ENCODE measurements at regions not wholly inside any gene's neighbourhood (a gene's known extent, or its start where the extent isn't known, plus 50 kb on each side); places are given as distances from the start of the nearest gene placed in this dataset.
"Not testable (repeated sequence)": the region's sequence is repeated elsewhere in the genome, so short reads cannot be mapped to it uniquely, and the experiment has no call there.

DNA sequence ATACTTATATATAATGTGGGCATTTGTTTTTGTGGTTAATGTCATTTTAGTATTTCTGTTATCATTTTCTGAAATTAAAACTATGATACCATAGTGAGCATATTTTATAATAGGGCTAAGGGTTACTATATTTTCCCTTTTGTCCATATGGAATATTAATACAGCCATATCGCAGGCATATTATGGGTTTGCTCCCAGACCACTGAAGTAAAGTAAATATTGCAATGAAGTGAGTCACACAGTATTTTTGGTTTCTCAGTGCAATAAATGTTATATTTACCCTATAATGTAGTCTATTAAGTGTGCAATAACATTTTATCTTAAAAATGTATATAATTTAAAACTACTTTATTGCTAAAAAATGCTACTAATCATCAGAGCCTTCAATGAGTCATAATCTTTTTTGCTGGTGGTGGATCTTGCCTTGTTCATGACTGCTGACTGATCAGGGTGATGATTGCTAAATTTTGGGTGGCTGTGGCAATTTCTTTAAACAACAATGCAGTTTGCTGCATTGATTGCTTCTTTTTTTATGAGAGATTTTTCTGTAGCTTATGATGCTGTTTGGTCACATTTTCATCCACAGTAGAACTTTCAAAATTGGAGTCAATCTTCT is 1044.5 kb upstream of the NOVA1 start:
- DNase-seq: no peak

DNA sequence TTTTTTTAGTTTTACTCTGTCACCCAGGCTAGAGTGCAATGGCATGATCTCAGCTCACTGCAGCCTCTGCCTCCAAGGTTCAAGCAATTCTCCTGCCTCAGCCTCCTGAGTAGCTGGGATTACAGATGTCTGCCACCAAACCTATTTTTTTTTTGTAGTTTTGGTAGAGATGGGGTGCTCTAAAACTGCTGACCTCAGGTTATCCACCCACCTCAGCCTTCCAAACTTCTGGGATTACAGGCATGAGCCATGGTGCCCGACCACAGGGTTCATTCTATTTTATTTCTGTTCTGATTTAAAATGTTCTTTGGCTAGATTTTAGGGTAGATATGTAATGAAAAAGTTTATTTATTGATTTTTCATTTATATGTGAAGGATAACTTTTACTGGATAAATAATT is 1062.8 kb upstream of the NOVA1 start:
- DNase-seq: no peak

DNA sequence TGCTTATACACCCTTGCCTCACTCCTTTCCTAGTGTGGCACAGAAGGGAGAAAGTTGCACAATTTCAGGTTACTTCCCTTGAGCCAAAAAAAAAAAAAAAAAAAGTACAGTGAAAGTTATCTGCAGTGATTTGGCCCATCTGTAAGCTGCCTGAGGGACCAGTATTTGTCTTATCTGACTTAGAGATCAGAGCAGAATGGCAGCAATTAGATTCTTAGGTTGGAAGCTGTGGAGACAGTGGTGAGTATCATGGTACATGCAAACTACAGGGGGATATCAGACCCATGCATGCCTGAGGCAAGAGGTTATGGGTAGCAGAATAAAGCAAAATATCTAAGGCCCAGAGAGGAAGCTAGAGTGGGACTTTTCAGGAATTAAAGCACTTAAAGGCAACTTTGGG is 1070.7 kb upstream of the NOVA1 start:
- DNase-seq: no peak

DNA sequence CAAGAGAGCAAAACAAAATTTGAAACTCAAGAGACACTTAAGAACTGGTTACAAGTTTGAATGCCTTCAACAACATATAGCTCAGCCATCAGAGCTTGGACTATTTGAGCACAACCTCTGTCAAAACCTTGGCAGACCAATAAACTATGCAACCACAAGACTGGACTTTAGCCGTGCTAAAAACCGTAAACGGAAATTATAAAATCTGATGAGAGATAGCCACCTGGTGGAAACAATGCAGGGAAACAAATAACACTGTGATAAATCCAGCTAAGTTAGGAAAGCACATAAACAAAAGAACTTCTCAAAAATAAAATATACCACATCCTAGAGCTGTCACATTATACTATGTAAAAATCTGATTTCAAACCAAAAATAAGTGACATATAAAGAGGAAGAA is 1074.2 kb upstream of the NOVA1 start:
- no peak for DNase-seq

DNA sequence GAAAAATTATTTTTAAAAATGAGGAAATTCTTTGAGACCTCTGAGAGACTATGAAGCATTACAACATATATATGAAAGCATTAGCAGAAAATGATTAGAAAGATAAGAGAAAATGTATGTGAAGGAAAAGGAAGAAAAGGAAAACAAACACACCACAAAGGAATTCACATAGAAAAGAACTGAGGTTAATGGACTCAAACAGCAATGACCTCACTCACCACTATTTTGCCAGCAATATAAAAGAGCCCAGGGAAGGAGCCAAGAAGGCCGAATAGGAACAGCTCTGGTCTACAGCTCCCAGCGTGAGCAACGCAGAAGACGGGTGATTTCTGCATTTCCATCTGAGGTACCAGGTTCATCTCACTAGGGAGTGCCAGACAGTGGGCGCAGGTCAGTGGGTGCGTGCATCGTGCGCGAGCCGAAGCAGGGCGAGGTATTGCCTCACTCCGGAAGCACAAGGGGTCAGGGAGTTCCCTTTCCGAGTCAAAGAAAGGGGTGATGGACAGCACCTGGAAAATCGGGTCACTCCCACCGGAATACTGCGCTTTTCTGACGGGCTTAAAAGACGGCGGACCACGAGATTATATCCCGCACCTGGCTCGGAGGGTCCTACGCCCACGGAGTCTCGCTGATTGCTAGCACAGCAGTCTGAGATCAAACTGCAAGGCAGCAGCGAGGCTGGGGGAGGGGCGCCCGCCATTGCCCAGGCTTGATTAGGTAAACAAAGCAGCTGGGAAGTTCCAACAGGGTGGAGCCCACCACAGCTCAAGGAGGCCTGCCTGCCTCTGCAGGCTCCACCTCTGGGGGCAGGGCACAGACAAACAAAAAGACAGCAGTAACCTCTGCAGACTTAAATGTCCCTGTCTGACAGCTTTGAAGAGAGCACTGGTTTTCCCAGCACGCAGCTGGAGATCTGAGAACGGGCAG is 1075.2 kb upstream of the NOVA1 start:
- DNase-seq: not testable (repeated sequence)

DNA sequence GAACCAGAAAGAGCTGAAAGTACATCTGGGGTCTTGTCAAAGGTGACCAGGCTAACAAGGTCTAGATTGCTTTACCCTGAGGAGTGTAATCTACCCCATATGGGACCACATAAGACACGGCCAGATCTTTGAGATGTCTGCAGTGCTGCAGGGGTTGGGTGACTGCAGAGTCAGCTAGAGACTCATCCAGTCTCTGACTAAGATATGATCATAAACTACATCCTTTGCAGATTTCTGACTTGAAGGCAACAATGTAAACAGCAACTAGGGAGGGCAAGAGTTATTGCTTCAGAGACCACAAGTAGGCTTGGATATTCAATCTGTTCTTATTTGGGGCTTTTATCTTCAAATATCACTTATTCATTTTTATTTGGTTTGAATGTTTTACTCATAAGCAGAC is 1080.5 kb upstream of the FOXG1 start:
- DNase-seq: no peak

DNA sequence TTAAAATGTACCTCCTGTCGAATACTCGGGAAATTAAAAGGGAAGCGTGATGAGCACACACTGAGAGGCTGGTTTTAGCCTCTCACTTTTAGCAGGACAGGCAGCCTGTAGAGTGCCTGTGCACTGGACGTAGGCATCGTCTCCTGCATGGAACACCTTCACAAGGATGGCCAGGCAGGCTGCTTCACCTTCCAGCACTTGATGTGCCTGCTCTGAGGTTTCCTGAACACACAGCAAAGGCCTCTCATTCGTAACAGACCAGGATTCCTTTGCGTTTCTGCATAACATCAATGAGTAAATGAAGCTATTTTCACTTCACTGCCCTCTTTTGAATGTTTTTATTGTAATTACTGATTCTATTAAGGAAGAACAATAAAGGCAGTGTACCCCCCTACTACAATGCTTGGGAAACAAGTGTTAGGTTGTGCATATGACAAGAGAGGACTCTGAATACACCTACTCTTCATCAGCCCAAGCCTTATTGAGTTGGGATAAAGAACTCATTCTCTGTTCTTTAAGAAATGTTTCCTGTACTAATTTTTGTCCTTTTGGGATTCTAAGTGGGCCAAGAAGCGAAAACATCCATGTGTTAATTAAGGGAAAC is 1077.6 kb upstream of the FOXG1 start:
- no peak for DNase-seq

DNA sequence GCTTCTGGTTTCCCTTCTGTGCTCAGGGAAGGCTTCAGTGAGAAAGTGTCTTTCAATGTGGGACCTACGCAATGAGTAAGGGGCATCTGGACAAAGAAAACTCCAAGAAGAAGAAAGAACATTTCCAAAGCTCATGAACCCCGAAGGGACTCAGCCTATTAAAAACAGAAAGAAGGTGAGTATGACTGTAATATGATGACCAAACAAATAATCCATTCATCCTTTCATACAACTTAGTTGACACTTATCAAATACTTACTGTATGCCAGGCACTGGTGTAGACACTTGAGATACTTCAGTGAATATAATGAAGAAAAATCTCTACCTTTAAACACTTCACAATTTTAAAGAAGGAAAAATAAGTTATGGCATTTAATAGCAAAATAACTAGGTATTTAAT is 1054.2 kb upstream of the FOXG1 start:
- no peak for DNase-seq

DNA sequence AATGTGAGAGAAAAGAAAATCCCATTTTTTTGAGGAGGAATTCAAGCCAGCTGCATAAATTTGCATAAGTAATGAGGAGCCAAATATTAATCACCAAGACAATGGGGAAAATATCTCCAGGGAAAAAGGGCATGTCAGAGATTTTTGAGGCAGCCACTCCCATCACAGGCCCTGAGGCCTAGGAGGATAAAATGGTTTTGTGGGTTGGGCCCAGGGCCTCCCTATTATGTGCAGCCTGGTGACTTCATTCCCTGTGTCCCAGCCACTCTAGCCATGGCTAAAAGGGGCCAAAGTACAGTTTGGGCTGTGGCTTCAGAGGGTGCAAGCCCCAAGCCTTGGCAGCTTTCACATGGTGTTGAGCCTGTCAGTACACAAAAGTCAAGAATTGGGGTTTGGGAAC is 1051.0 kb upstream of the FOXG1 start:
- no peak for DNase-seq

DNA sequence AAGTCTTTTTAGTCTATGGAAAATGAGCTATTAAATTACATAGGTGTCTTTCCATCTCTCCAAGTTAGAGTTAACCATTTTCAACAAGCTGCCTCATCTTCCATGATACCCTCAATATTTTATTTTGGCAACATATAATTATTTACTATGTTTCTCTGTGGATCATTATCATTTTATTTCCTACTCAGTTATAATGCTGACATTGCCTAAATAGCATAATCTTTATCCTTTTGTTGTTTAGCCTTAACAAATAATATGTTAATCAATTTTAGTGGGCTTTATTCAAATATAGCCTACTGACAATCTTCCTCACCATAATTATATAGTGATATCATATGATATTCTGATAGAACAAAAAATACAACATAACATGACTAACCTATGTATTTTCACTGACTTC is 1044.8 kb upstream of the FOXG1 start:
- DNase-seq: no peak

DNA sequence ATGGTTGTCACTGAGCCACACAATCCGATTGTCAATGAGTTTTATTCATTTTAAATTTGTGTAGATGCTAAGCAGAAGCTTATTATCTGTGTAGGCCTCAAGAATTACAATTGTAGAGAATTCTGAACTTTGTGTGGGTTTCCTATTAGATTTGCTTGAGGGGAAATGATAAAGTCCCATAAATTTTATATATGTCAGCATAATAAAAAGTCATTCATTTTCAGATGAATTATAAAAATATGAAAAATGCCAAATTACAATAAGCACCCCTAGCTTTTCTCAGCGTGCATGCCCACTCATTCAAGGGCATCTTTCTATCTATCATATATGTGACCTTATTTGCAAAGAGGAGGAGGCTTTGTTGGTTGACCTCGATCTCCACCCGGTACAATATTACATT is 1041.1 kb upstream of the FOXG1 start:
- no peak for DNase-seq

DNA sequence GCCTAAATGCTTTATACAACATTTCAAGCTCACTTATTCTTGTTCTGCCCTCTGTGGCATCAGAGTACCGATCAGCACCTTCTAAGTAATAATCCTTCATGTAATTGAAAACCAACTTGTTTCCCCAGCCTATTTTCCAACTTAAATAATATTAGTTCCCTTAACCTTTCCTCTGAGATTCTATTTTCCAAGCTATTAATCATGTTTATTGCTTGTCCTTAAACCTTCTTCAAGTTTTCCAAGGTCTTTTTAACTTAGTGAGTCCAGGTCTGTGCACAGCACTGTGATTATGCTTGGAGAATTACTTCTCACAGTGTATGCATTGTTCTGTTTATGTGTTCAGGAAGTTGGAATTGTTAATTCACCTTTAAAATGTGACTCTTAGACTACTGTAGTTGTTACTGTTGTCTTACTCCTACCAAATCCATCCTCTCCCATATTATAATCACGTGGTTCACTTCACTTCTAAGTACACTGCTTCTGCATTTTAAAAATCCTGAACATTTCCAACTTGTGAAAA is 1039.3 kb upstream of the FOXG1 start:
- no peak for DNase-seq

DNA sequence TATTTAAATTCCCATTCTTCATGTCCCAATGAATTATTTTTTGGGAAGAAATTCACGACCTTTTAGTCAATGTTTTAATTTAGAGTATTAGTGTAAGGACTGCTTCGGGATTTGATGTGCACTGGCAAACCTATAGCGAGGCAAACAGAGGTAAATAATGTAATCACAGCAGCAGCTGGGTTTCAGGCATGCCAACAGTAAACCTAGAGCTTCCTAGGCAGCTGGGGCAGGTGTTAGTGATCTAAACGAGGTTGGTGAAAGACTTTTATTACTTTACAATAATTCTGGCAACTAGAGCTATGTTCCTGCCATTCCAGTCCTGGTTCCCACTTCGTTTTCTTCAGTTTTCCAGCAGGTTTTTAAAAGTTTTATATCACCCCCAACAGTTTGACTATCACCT is 1036.4 kb upstream of the FOXG1 start:
- DNase-seq: no peak

DNA sequence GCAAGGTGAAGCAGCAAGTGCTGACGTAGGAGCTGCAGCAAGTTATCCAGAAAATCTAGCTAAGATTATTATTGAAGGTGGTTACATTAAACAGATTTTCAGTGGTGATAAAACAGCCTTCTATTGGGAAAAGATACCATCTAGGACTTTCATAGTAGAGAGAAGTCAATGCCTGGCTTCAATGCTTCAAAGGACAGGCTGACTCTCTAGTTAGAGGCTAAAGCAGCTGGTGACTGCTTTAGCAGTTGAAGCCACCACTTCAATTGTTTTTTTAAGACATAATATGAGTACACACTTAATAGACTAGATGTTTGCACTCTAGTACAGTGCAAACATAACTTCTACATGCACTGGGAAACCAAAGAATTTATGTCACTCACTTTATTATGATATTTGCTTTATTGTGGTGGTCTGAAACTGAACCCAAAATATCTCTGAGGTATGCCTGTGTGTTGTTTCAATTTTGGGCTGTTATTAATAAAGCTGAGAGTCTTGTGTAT is 1026.9 kb upstream of the FOXG1 start:
- DNase-seq: peak; percentile 34

DNA sequence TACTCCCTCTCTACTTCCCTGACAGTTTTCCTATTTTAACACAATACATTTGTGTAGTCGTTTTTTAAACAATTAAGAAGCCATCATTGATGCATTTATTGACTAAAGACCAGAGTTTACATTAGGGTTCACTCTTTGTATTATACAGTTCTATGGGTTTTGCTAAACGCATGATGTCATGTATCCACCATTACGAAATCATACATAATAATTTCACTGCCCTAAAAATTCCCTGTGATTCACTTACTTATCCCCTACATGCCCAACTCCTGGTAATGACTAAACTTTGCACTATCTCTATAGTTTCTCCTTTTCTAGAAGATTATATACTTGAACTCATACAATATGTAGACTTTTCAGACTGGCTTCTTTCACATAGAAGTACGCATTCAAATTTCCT is 1016.5 kb upstream of the FOXG1 start:
- no peak for DNase-seq

DNA sequence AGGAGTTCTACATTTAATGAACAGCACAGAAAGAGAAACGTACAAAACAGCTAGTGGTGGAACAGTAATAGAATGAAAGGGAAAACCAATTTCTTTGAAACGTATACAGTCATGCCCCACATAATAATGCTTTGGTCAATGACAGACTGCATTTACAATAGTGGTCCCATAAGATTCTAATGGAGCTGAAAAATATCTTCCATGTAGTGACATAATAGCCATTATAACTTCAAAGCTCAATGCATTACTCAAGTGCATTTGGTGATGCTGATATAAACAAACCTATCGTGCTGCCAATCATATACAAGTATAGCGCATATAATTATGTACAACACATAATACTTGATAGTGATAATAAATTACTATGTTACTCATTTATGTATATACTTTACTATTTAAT is 1008.9 kb upstream of the FOXG1 start:
- DNase-seq: not testable (repeated sequence)

DNA sequence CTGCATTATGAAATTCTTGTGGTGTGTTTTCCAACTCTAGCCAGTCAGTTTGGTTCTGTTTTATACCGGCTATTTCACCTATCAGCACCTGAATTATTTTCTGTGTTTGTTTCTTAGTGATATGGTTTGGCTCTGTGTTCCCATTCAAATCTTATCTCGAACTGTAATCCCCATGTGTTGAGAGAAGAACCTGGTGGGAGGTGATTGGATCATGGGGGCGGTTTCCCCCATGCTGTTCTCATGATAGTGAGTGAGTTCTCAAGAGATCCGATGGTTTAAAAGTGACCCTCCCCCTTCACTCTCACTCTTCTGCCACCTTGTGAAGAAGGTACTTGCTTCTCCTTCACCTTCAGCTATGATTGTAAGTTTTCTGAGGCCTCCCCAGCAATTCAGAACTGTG is 1006.2 kb upstream of the FOXG1 start:
- not testable (repeated sequence) for DNase-seq

DNA sequence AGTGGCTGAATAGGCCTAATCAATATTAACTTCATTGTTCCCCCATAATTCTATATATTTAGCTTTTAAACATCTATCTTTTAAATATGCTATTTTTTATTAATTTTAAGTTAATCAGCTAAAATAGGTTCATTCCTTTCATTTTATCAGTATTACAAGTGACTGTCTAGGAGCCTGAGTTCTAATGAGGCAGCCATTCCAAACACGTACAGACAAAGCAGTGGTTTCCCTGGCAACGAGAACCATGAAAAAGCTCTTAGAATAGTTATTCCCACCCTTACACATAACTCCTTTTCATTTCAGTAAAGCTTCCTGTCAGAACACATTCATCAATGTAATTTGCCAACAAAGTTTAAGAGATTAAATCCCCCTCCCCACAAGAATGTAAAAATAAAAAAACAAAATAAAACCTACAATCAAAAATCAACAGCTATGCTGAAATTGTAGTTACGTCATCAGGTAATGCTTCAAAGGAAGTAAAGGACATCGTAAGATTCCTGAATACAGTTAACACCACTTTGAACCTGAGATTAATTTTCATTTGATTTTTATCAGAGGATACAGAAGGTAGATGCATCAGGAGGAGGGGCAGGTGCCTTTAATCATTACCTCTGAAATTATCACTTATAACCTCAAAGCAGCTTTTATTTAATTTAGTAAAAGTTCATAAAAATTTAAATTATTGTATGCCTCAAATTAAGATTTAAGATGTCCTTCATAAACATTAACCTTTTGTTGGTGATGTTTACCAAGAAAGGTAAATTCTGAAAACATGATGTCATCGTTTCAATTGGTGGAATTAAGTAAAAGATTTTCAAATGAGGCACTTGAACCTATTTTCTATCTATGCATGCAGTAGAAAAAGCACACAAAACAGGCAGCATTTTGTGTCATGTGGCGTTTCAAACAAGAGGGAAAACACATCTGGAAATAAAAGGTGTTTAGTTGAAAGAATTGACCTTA is 967.2 kb upstream of the FOXG1 start:
- not testable (repeated sequence) for DNase-seq

DNA sequence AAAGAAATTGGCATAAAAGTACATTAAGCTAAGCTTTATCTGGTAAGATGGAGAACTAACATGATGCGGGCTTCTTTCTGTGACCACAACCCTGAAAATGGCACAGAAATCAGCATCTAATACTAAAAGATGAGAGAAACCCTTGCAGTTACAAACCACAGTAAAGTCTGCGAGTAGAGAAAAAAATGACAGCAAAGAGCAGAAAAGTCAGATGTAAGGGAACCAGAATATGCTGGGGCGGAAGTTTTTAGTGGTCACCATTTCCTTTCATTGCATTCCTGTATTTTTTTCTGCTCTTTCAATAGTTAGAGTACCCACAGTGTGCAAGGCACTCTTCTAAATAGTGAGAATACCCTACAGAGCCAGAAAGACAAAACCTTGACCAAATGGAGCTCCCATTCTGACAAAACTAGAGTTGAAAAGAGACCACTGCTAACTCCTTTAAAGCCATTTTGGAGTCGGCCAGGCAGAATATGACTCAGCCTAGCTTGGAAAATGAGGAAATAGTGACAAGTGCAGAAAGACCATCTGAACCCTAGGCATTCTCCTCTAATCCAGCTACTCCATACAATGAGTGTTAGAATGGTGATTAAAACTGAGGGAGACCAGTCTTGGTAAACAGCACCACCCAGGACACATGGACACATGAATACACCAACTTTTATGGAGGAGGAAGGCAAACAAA is 948.7 kb upstream of the FOXG1 start:
- DNase-seq: not testable (repeated sequence)

DNA sequence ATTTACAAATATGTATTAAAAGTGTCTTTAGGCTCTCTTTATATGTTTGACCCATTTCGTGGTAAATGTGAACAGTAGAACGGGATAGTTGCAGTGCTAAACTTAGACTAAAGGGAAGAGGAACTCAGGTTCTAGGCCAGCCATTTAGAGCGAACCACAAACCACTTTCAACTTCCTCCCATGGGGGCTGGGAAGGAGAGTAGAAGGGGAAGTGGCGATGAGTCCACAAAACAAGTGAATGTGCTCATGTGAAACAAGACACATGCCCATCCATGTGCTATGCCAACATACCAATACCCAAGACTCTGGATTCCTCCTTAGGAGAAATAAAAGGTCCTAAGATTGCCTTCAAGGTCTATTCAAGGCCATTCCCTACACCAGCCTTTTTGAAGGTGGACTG is 940.4 kb upstream of the FOXG1 start:
- not testable (repeated sequence) for DNase-seq

DNA sequence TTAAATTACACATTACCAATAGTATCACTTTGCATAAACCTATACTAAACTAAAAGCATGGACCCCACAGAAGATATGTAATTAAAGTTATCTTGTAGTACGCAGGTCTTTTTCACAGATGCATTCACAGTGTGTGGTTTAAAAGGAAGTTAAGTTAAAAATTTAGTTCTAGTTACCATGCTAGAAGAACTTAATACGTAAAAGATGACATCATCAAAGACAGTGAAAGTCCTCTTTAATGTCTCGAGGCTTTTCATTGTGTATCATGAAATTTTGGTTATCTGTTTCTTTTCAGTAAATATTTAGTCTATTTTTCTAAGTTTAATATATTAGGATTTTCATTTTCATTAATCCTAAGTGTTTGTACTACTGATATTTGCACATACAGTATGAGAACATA is 934.6 kb upstream of the FOXG1 start:
- not testable (repeated sequence) for DNase-seq

DNA sequence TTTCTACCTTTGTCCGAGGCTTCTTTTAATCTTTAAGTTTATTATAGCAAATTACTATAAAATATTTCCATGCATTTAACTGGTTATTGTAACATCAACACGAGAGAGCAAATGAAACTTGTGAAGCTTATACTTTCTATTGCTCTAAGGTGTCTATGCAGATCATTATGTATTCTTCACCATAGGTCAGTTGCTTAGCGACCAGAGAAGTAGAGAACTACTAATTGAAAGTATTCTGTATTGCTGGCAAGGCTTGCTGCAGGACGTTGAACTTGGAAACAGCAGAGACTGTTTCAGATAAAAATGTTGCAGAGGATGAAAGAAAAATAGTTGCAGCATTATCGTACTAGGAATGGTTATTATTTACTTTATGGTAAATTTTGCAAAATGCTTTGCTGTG is 933.6 kb upstream of the FOXG1 start:
- DNase-seq: not testable (repeated sequence)

Data from DMS79 (cell line).